T-helper 1 cell treated with Interleukin-12 subunit alpha and Interleukin-12 subunit beta and Interleukin-4 antibody, amounts not matched to agents 30 μg/mL and 1 μg/mL, for 36 hours (primary cell): ENCODE measurements at regions not wholly inside any gene's neighbourhood (a gene's known extent, or its start where the extent isn't known, plus 50 kb on each side); places are given as distances from the start of the nearest gene placed in this dataset.

ENCODE experiments used
- H3K27ac Mint-ChIP-seq: one replicate; pipeline ENCODE4 v1.8.0; 2021; ENCODE audit warnings: mild to moderate bottlenecking, mixed read lengths
- H3K27me3 Mint-ChIP-seq: one replicate; pipeline ENCODE4 v1.8.0; 2021; ENCODE audit warnings: low read depth, mixed read lengths
- H3K36me3 Mint-ChIP-seq: one replicate; pipeline ENCODE4 v1.8.0; 2021; ENCODE audit warnings: low read depth, mixed read lengths
- H3K4me1 Mint-ChIP-seq: one replicate; pipeline ENCODE4 v1.8.0; 2021; ENCODE audit warnings: low read depth, mixed read lengths
- H3K4me3 Mint-ChIP-seq: one replicate; pipeline ENCODE4 v1.8.0; 2021; ENCODE audit warnings: mild to moderate bottlenecking, moderate library complexity, mixed read lengths
- H3K9me3 Mint-ChIP-seq: one replicate; pipeline ENCODE4 v1.8.0; 2021; ENCODE audit warnings: mixed read lengths

DNA sequence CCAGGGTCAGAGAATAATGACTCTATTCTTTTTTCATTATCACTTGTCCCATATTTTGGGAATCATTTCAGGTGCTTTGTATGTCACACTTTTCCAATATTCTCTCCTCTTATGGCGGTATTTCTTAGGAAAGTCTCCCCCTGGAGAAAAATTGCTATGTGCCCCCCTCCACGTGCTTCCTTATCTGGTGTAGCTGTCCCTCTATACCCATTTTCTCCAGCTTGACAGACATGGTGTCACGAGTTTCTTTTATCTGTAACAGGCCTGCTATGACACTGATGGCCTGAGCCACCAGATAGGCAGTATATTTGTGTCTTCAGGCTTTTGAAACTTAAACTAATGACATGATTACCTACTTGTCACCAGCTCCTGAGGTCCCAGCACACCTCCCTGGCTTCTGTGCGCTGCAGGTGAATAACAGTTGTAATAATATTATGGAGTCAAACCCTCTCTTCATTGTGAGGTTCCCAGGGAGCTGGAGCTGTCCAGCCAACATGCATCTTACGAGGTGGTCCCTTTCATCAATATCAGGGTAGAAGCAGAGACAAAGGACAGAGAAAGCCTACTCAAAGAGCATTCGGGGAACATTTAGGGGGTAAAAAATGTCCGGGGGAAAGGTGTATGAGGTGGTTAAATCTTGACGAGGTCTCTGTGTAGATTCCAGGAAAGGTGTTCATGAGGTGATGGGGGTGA is 71.2 kb upstream of the DUSP10 start:
- Mint-ChIP-seq H3K27ac (no peak overlapping the region), H3K27me3 (peaks cover 3% of the 10 kb centered on the region), H3K9me3 (peaks cover 10% of the 10 kb centered on the region), H3K4me1 (peaks cover 28% of the 10 kb centered on the region), H3K36me3 (peaks cover 10% of the 10 kb centered on the region), H3K4me3 (no peak overlapping the region)

DNA sequence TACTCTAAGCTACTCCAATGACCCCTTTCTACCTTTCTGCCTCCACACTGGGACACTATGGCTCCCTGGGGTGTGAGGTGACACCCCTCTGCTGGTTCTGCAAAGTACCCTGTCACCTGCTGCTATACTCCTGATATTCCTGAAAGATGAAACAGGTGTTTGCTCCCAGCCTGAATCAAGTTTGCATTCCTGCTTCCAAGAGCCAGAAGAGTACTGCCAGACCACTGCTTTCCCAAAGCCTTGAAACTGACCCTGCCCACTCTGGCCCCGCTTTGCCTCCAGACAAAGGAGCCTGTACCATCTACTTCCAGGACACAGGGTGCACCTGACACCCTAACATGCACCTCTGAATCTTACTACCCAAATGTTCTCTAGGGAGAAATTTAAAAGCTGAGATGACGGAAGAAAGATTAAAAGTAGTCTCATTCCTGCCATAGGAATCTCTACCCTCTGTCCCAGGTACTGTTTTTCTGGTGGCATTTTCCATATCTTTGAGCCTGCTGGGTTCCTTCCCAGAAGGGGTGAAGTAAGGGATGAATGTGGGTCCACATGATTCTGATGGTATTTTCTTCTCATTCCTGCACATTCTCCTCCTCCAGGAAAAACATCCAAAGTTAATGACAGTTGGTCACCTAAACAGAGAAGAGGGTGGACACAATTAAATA is 70.3 kb upstream of the DUSP10 start:
- Mint-ChIP-seq H3K27ac (no peak overlapping the region), H3K27me3 (peaks cover 3% of the 10 kb centered on the region), H3K4me1 (peaks cover 28% of the 10 kb centered on the region), H3K4me3 (no peak overlapping the region), H3K9me3 (peaks cover 10% of the 10 kb centered on the region), H3K36me3 (peaks cover 11% of the 10 kb centered on the region)

DNA sequence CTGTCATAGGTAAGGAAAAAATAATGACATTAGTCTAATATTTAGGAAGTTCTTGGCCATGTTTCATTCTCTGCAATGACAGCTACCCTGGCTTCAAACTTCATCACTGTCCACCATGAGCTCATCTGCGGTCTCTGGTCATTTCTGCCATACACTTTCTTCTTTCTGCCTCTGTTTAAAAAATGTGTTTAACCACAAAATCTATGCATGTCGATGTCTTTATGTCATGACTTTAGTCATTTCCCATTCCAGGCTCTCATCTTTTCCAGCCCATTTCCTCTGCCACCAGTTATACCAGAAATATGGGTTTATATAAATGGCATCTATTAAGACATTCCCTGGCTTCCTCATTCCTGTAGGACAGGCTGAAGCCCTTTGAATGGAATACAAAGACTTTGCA is 68.5 kb upstream of the DUSP10 start:
- Mint-ChIP-seq H3K27me3 (peaks cover 3% of the 10 kb centered on the region), H3K4me1 (peaks cover 28% of the 10 kb centered on the region), H3K36me3 (peaks cover 12% of the 10 kb centered on the region), H3K4me3 (no peak overlapping the region), H3K9me3 (peaks cover 10% of the 10 kb centered on the region), H3K27ac (peak overlapping the region; percentile 58)

DNA sequence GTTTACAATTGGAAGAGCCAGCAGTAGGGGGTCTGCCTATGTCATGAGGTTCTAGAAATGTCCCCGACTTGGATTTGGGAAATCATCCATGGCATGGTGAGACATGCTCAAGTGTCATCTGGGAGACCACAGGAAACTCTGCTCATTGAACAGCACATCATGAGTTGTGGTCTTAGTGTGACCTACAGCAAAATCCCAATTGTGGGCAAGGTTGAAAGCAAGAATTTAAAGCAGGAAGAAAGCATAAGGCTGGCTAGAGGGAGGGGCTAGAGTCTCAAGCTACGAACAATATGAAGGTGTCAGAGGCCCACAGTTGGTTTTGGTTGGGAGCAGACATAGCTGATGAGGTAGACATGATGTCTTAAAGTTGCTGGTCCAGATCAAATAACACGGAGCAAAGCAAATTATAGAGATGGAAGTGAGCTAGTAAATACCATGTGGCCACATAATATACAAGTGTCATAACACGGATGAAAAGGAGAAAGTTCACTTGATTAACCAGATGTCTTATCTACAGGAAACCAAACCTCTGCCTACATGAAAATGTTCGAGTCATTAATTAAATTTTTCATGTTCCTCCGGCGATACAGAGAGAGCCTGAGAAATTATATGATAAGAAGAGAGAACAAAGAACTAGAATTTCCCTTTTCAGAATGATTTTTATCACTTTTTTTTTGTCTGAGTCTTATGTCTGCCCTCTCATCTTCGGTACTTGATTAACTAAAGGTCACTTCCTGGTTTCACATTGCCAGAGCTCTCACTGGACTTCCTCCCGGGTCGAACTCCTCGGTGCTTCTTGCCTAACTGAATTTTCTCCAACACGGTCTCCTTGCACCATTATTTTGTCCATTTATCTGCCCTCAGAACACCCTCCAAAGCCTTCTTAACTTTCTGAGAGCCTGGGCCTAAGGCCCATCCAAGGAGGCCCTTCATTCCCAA is 67.5 kb upstream of the DUSP10 start:
- no peak overlapping the region for H3K4me3 Mint-ChIP-seq
- peaks cover 12% of the 10 kb centered on the region for H3K36me3 Mint-ChIP-seq
- H3K4me1 Mint-ChIP-seq, result peaks cover 28% of the 10 kb centered on the region
- H3K27ac Mint-ChIP-seq, result peak overlapping the region; percentile 28
- H3K27me3 Mint-ChIP-seq, result no peaks in the 10 kb centered on the region
- H3K9me3 Mint-ChIP-seq, result peaks cover 10% of the 10 kb centered on the region

DNA sequence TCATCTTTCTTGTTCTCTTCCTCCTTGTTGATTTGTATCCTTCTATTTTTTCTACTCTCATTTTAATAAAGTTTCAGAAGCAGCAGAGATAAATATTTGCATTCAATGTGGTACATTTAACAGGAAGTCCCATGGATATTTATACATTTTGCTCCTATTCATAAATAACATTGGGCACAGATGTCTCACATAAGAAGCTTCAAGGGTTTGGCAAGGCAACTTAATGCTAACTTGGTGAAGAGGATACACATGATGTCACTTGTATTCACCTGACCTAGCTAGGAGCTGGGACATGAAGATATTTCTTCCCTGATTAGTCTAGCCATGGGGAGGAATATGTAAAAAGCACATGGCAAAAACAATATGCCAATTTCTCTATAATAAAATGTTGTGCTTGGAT is 65.1 kb upstream of the DUSP10 start:
- peaks cover 10% of the 10 kb centered on the region for H3K9me3 Mint-ChIP-seq
- peaks cover 12% of the 10 kb centered on the region for H3K36me3 Mint-ChIP-seq
- no peak overlapping the region for H3K4me3 Mint-ChIP-seq
- peaks cover 32% of the 10 kb centered on the region for H3K4me1 Mint-ChIP-seq
- no peak overlapping the region for H3K27ac Mint-ChIP-seq
- H3K27me3 Mint-ChIP-seq, result no peaks in the 10 kb centered on the region

DNA sequence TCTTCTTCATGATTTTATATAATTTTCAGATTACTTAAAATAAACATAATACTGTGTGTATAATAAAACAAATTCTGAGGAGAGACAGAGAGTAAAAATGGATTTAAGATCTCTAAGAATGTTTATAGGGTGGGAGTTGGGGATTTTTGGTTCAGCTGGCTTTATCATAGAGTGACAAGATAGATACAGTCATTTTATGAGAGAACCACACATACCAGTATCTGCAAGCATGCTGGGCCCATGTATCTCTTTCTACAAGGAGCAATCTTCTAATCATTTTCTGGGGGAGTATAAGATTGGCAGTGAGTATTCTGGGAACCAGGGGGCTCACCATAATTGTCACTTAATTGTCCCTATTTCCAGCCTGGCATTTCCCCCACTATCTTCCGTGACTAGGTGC is 64.3 kb upstream of the DUSP10 start:
- Mint-ChIP-seq H3K36me3 (peaks cover 12% of the 10 kb centered on the region), H3K4me3 (no peak overlapping the region), H3K4me1 (peaks cover 33% of the 10 kb centered on the region), H3K27me3 (no peaks in the 10 kb centered on the region), H3K9me3 (peaks cover 10% of the 10 kb centered on the region), H3K27ac (no peak overlapping the region)

DNA sequence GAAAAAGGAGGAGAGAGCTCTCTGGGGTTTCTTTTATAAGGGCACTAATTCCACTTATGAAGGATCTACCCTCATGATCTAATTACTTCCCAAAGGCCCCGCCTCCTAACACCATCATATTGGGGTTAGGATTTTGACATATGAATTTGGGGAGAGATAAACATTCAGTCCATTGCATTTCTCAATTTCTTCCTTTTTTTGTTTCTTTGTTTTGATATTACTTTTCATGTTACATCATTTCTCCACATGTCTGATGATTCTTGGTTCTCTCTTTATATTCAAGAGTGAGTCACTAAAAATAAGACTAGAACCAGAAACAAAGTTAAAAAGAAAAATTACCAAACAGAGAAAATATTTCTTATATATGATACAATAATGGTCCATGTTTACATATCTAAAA is 63.2 kb upstream of the DUSP10 start:
- H3K9me3 Mint-ChIP-seq, result peaks cover 5% of the 10 kb centered on the region
- peaks cover 9% of the 10 kb centered on the region for H3K36me3 Mint-ChIP-seq
- no peak overlapping the region for H3K27ac Mint-ChIP-seq
- no peak overlapping the region for H3K4me3 Mint-ChIP-seq
- no peaks in the 10 kb centered on the region for H3K27me3 Mint-ChIP-seq
- peaks cover 32% of the 10 kb centered on the region for H3K4me1 Mint-ChIP-seq

DNA sequence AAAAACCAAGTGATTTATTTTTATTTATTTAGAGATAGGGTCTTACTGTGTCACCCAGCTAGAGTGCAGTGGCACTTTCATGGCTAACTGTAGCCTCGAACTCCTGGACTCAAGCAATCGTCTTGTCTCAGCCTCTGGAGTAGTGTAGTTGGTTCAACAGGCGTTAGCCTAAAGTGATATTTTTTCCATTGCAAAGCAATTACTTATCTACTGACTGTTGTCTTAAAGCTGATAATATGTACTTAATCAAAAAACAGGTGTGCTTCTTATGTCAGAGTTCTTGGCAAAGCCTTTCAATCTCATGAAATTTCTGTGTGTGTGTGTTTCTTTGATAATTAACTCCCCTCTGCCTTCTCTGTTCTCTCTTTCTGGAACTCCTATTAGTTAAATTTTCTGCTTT is 62.4 kb upstream of the DUSP10 start:
- Mint-ChIP-seq H3K4me3 (no peak overlapping the region), H3K9me3 (peaks cover 10% of the 10 kb centered on the region), H3K36me3 (peaks cover 13% of the 10 kb centered on the region), H3K27ac (no peak overlapping the region), H3K4me1 (peaks cover 25% of the 10 kb centered on the region), H3K27me3 (peaks cover 3% of the 10 kb centered on the region)

DNA sequence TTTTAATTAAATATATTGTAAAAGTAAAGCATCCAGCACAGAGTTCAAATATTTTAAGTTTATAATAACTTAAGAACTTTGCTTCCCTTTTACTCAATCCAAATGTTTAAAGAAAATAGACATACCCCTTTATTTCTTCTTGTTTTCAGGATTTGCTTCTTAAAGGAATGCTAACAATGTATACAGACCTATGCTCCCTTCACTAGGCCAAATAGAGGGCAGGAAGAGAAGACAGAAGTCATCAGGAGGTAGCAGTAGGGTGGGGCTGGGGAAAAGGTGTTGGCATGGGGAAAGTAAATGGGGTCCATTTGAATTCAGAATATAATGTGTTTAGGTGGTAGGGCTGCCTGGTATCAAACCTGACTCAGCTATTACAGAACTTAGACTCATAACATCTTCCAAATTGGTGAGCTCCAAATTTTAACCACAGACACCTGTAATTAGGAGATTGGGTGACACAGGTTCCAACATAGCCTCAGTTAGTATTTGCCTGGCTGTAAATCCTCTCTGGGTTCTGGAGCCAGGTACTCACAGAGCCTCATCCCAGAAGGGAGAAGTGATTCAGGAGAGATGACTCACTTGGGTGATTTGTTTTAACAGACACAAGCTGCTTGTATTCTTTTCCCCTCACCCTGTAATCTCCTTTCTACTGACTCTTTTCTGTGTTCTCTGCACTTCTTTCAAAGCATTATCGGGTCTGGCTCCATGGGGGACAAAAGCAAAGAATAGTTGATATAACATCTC is 60.1 kb upstream of the DUSP10 start:
- peaks cover 9% of the 10 kb centered on the region for H3K36me3 Mint-ChIP-seq
- H3K9me3 Mint-ChIP-seq, result peaks cover 17% of the 10 kb centered on the region
- H3K4me3 Mint-ChIP-seq, result no peak overlapping the region
- H3K4me1 Mint-ChIP-seq, result peaks cover 16% of the 10 kb centered on the region
- no peak overlapping the region for H3K27ac Mint-ChIP-seq
- H3K27me3 Mint-ChIP-seq, result peaks cover 3% of the 10 kb centered on the region

DNA sequence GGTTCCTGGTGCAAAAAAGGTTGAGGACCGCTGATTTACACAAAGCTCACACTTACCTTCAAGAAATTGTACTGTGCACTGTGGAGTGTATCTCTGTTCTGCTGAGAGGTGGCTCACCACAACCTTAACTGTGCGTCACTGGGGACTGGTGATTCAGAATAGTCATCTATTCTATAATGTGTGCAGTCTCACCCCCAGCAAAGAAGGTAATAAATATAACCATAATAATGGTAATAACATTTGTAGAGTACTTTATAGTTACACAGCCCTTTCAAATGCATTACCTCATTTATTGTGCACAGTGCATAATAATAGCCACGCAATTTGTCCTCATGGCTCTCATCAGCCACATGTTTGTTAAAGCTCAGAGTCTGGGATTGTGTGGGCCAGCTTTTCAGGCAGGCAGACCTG is 59.4 kb upstream of the DUSP10 start:
- H3K4me1 Mint-ChIP-seq, result peaks cover 16% of the 10 kb centered on the region
- no peak overlapping the region for H3K27ac Mint-ChIP-seq
- peaks cover 9% of the 10 kb centered on the region for H3K36me3 Mint-ChIP-seq
- peaks cover 3% of the 10 kb centered on the region for H3K27me3 Mint-ChIP-seq
- peaks cover 17% of the 10 kb centered on the region for H3K9me3 Mint-ChIP-seq
- no peak overlapping the region for H3K4me3 Mint-ChIP-seq

DNA sequence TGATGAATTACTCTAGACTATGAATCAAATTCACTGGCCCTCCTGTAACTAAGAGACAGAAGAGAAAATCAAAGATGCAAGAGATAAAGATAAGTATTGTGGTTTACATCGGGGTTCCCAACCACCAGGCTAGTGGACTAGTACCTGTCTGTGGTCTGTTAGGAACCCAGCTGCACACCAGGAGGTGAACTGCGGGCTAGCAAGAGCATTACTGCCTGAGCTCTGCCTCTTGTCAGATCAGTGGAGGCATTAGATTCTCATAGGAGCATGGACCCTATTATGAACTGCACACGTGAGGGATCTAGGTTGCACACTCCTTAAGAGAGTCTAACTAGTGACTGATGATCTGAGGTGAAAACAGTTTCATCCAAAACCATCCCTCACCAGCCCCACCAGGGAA is 58.9 kb upstream of the DUSP10 start:
- Mint-ChIP-seq H3K9me3 (peaks cover 18% of the 10 kb centered on the region), H3K27me3 (peaks cover 3% of the 10 kb centered on the region), H3K27ac (no peak overlapping the region), H3K4me1 (peaks cover 16% of the 10 kb centered on the region), H3K4me3 (no peak overlapping the region), H3K36me3 (peaks cover 9% of the 10 kb centered on the region)

DNA sequence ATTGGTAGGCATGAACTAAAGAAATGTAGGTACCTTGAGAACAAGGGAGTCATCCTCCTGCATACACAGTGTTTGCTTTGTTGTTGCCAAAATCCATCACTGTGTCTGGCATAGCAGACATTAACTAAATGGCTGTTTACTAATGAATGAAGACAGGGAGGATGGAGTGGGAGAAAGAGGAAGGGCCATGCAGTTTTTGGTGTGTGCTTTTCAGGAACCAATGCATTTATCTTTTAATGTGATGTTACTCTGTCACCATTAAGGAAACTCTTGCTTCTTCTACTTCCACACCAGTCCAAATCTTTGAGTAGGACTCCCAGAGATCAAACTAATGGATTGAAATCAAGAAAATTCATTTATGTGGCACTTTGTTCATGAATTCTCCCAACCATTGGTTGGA is 55.6 kb upstream of the DUSP10 start:
- H3K36me3 Mint-ChIP-seq, result peaks cover 13% of the 10 kb centered on the region

DNA sequence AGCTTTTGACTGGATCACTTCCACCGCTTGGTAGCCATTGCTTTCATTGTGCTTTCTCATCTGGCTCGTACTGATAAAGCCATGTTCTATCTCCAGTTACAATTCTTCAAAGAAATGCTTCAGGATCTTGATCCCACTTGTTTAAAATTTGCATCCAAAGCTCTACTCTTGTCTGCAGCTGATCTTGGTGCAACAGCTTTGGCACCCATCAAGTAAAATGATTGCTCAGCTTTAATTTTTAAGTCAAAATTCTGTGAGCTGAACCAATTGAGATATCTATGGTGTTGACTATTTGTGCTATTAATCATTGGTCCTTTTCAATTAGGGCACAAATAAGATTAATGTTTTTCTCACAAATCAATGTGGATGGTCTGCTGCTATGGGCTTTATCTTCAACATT is 54.8 kb upstream of the DUSP10 start:
- Mint-ChIP-seq H3K27me3 (peaks cover 3% of the 10 kb centered on the region), H3K4me3 (no peak overlapping the region), H3K27ac (no peak overlapping the region), H3K4me1 (peaks cover 37% of the 10 kb centered on the region), H3K9me3 (peaks cover 24% of the 10 kb centered on the region), H3K36me3 (peaks cover 13% of the 10 kb centered on the region)

More for the DNA sequence above, 55.6 kb upstream of the DUSP10 start:
- Mint-ChIP-seq H3K9me3 (peaks cover 24% of the 10 kb centered on the region), H3K4me1 (peaks cover 42% of the 10 kb centered on the region), H3K4me3 (no peak overlapping the region), H3K27ac (no peak overlapping the region), H3K27me3 (peaks cover 3% of the 10 kb centered on the region)

DNA sequence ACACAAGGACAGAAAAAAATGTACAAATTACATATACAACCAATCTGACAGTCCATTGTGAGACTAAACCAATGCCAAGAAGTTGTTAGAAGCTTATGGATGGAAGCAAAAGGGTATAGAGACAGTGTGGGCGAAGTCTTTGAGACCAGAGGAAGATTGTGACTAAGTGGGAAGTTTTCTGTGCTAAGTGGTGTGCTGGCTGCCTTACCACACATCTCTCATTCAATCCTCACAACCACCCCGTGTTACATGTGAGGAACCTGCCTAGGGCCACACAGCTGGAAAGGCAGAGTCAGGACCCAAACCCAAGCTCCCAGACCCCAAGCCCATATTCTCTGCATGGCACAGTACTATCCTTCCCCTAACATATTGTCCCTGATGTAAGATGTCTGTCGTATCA is 53.5 kb upstream of the DUSP10 start:
- Mint-ChIP-seq H3K4me3 (no peak overlapping the region), H3K27ac (peak overlapping the region; percentile 45), H3K4me1 (peaks cover 30% of the 10 kb centered on the region), H3K36me3 (peaks cover 13% of the 10 kb centered on the region), H3K27me3 (peaks cover 3% of the 10 kb centered on the region), H3K9me3 (peaks cover 23% of the 10 kb centered on the region)
